Fibroblast of peridontal ligament (primary cell): ENCODE measurements at regions not wholly inside any gene's neighbourhood (a gene's known extent, or its start where the extent isn't known, plus 50 kb on each side); places are given as distances from the start of the nearest gene placed in this dataset.

Experiments used
- DNase-seq: peaks from one replicate; pipeline ENCODE4 v3.0.0-alpha.2; 2010; ENCODE audit errors: extremely low read depth

GRCh38 chr2:15701341-15701907 is 109.8 kb downstream of the DDX1 start:
- DNase-seq, result no peak

- no peak for DNase-seq
Measured at GRCh38 chr2:15701991-15702390, 110.3 kb downstream of the DDX1 start.

- no peak for DNase-seq
Measured at GRCh38 chr2:15702452-15702851, 110.8 kb downstream of the DDX1 start.

GRCh38 chr2:15703365-15703869 is 111.7 kb downstream of the DDX1 start:
- DNase-seq, result no peak

GRCh38 chr2:15704086-15704787 is 112.6 kb downstream of the DDX1 start:
- DNase-seq, result peak; percentile 0

- DNase-seq, result no peak
Measured at GRCh38 chr2:15704788-15705115, 113.1 kb downstream of the DDX1 start.

GRCh38 chr2:15705310-15705709 is 113.6 kb downstream of the DDX1 start:
- no peak for DNase-seq

GRCh38 chr2:15705839-15706386 is 114.2 kb downstream of the DDX1 start:
- DNase-seq, result no peak

- no peak for DNase-seq
Measured at GRCh38 chr2:15706424-15706823, 114.8 kb downstream of the DDX1 start.

GRCh38 chr2:15706986-15707632 is 115.4 kb downstream of the DDX1 start:
- DNase-seq, result no peak

- no peak for DNase-seq
Measured at GRCh38 chr2:15708161-15708560, 116.5 kb downstream of the DDX1 start.

- no peak for DNase-seq
Measured at GRCh38 chr2:15708865-15709820, 117.5 kb downstream of the DDX1 start.

GRCh38 chr2:15711126-15711860 is 119.6 kb downstream of the DDX1 start:
- no peak for DNase-seq

- no peak for DNase-seq
Measured at GRCh38 chr2:15712551-15713342, 121.1 kb downstream of the DDX1 start.

- DNase-seq, result no peak
Measured at GRCh38 chr2:15713475-15713874, 121.8 kb downstream of the DDX1 start.

GRCh38 chr2:15714002-15714401 is 122.3 kb downstream of the DDX1 start:
- DNase-seq, result no peak

GRCh38 chr2:15714609-15715008 is 122.9 kb downstream of the DDX1 start:
- no peak for DNase-seq

- no peak for DNase-seq
Measured at GRCh38 chr2:15715596-15715995, 123.9 kb downstream of the DDX1 start.

- no peak for DNase-seq
Measured at GRCh38 chr2:15718103-15718943, 126.7 kb downstream of the DDX1 start.
